ENCODE measurements at regions not wholly inside any gene's neighbourhood (a gene's known extent, or its start where the extent isn't known, plus 50 kb on each side); places are given as distances from the start of the nearest gene placed in this dataset.

- no peak for TF ChIP-seq CTCF (conservative IDR thresholded peaks at IDR 0.05)
Measured at GRCh38 chr1:60581455-60582220, 500.7 kb upstream of the NFIA start.

GRCh38 chr1:60577029-60577428 lies 503.5 kb upstream of the C1orf87 start:
- H3K4me3 ChIP-seq (ENCODE audit: low read length): no peak overlapping the region
- no peaks in the 10 kb centered on the region for H3K27me3 Mint-ChIP-seq (ENCODE audit: insufficient read depth)
- H3K27ac ChIP-seq (ENCODE audit: low read depth, low read length): no peak overlapping the region
- H3K36me3 ChIP-seq (ENCODE audit: control insufficient read depth, insufficient read depth, low read length): no peaks in the 10 kb centered on the region
- H3K9me3 ChIP-seq (ENCODE audit: control insufficient read depth, low read length): no peaks in the 10 kb centered on the region
- WGBS, 2 experiments (ENCODE audit: insufficient coverage in 1 of 2, insufficient read length in 1 of 2): 86 to 100% methylated on average over 1 to 2 of the region's 2 CpGs
- H3K36me3 Mint-ChIP-seq (ENCODE audit: low read depth): no peaks in the 10 kb centered on the region
- DNase-seq: no peak
- no peaks in the 10 kb centered on the region for H3K27me3 ChIP-seq (ENCODE audit: control insufficient read depth, insufficient read depth, low read length, poor library complexity, severe bottlenecking)
- no peaks in the 10 kb centered on the region for H3K4me1 ChIP-seq (ENCODE audit: control insufficient read depth, insufficient read depth, low read length)
- no peaks in the 10 kb centered on the region for H3K9me3 Mint-ChIP-seq
- H3K27ac Mint-ChIP-seq: no peak overlapping the region
- no peak overlapping the region for H3K4me3 Mint-ChIP-seq
- H3K9ac ChIP-seq (ENCODE audit: extremely low read depth, low read length, poor library complexity, severe bottlenecking): no peak overlapping the region
- H3K4me1 Mint-ChIP-seq: no peaks in the 10 kb centered on the region
- TF ChIP-seq CTCF (conservative IDR thresholded peaks at IDR 0.05): no peak

More at GRCh38 chr1:60581455-60582220, 500.7 kb upstream of the NFIA start:
- Histone ChIP-seq H3K4me3 (ENCODE audit: low read length) (no peak overlapping the region), H3K4me1 (ENCODE audit: control insufficient read depth, insufficient read depth, low read length) (no peaks in the 10 kb centered on the region), H3K36me3 (ENCODE audit: control insufficient read depth, insufficient read depth, low read length) (no peaks in the 10 kb centered on the region), H3K9me3 (ENCODE audit: control insufficient read depth, low read length) (peaks cover 14% of the 10 kb centered on the region), H3K27ac (ENCODE audit: low read depth, low read length) (no peak overlapping the region), H3K9ac (ENCODE audit: extremely low read depth, low read length, poor library complexity, severe bottlenecking) (no peak overlapping the region), H3K27me3 (ENCODE audit: control insufficient read depth, insufficient read depth, low read length, poor library complexity, severe bottlenecking) (no peaks in the 10 kb centered on the region)
- H3K9me3 Mint-ChIP-seq: peaks cover 22% of the 10 kb centered on the region
- no peaks in the 10 kb centered on the region for H3K27me3 Mint-ChIP-seq (ENCODE audit: insufficient read depth)
- DNase-seq: no peak
- no peak overlapping the region for H3K4me3 Mint-ChIP-seq
- no peak overlapping the region for H3K27ac Mint-ChIP-seq
- 83 to 87% methylated on average over 7 of the region's 7 CpGs for WGBS, 2 experiments (ENCODE audit: insufficient coverage in 1 of 2, insufficient read length in 1 of 2)
- no peaks in the 10 kb centered on the region for H3K4me1 Mint-ChIP-seq
- peaks cover 3% of the 10 kb centered on the region for H3K36me3 Mint-ChIP-seq (ENCODE audit: low read depth)

- H3K9me3 ChIP-seq (ENCODE audit: control insufficient read depth, low read length): no peaks in the 10 kb centered on the region
- H3K27me3 Mint-ChIP-seq (ENCODE audit: insufficient read depth): no peaks in the 10 kb centered on the region
- H3K27ac ChIP-seq (ENCODE audit: low read depth, low read length): no peak overlapping the region
- no peak overlapping the region for H3K9ac ChIP-seq (ENCODE audit: extremely low read depth, low read length, poor library complexity, severe bottlenecking)
- H3K27ac Mint-ChIP-seq: no peak overlapping the region
- H3K4me3 ChIP-seq (ENCODE audit: low read length): no peak overlapping the region
- WGBS, 2 experiments (ENCODE audit: insufficient coverage in 1 of 2, insufficient read length in 1 of 2): 92 to 100% methylated on average over 1 to 2 of the region's 2 CpGs
- no peaks in the 10 kb centered on the region for H3K4me1 ChIP-seq (ENCODE audit: control insufficient read depth, insufficient read depth, low read length)
- H3K4me3 Mint-ChIP-seq: no peak overlapping the region
- H3K27me3 ChIP-seq (ENCODE audit: control insufficient read depth, insufficient read depth, low read length, poor library complexity, severe bottlenecking): no peaks in the 10 kb centered on the region
- H3K9me3 Mint-ChIP-seq: no peaks in the 10 kb centered on the region
- H3K36me3 ChIP-seq (ENCODE audit: control insufficient read depth, insufficient read depth, low read length): no peaks in the 10 kb centered on the region
- DNase-seq: no peak
- no peaks in the 10 kb centered on the region for H3K36me3 Mint-ChIP-seq (ENCODE audit: low read depth)
- TF ChIP-seq CTCF (conservative IDR thresholded peaks at IDR 0.05): no peak
- no peaks in the 10 kb centered on the region for H3K4me1 Mint-ChIP-seq
Measured at GRCh38 chr1:60575326-60575977, 501.9 kb upstream of the C1orf87 start.
